ENCODE measurements at regions not wholly inside any gene's neighbourhood (a gene's known extent, or its start where the extent isn't known, plus 50 kb on each side); places are given as distances from the start of the nearest gene placed in this dataset.

GRCh38 chr11:116193321-116194131 lies 579.3 kb downstream of the BUD13 start:
- H3K9me3 ChIP-seq, result no peaks in the 10 kb centered on the region
- no peak for FAIRE-seq
- POLR2A ChIA-PET, result no interaction called here
- TF ChIP-seq EHMT2 (IDR thresholded peaks at IDR 0.05; ENCODE audit: low read depth), result no peak
- TF ChIP-seq HEYL (CRISPR knock-in tag; IDR thresholded peaks at IDR 0.05), result no peak
- no peak for TF ChIP-seq HMGXB4 (CRISPR knock-in tag; IDR thresholded peaks at IDR 0.05; ENCODE audit: borderline replicate concordance)
- no peak for TF ChIP-seq JUNB (IDR thresholded peaks at IDR 0.05)
- TF ChIP-seq RFX5 (IDR thresholded peaks at IDR 0.05), result no peak
- TF ChIP-seq TP53 (CRISPR knock-in tag; IDR thresholded peaks at IDR 0.05), result no peak
- no peak for TF ChIP-seq MAX (IDR thresholded peaks at IDR 0.05)
- no peak for TF ChIP-seq USF2 (IDR thresholded peaks at IDR 0.05)
- TF ChIP-seq POLR2AphosphoS2 (conservative IDR thresholded peaks at IDR 0.05; ENCODE audit: low read length), result no peak
- no peak for TF ChIP-seq MYC (IDR thresholded peaks at IDR 0.05; ENCODE audit: borderline replicate concordance, low read length)
- no peak for TF ChIP-seq RNF2 (IDR thresholded peaks at IDR 0.05; ENCODE audit: borderline replicate concordance, low read depth)
- TF ChIP-seq ESRRA (IDR thresholded peaks at IDR 0.05; ENCODE audit: borderline replicate concordance, low read length), result no peak
- no peak for TF ChIP-seq ZC3H11A (IDR thresholded peaks at IDR 0.05)
- TF ChIP-seq JUN (IDR thresholded peaks at IDR 0.05), result no peak
- TF ChIP-seq TFCP2L1 (CRISPR knock-in tag; IDR thresholded peaks at IDR 0.05), result no peak
- no peak for TF ChIP-seq RAD21 (conservative IDR thresholded peaks at IDR 0.05 in 1 of 2, IDR thresholded peaks at IDR 0.05 in 1 of 2)
- no peak for TF ChIP-seq MAZ (IDR thresholded peaks at IDR 0.05; ENCODE audit: borderline replicate concordance, low read depth, low read length)
- no peak for TF ChIP-seq MAFK (IDR thresholded peaks at IDR 0.05; ENCODE audit: partially characterized antibody)
- no peaks in the 10 kb centered on the region for H3K4me1 ChIP-seq
- ATAC-seq, result peak; percentile 39 to 74; a peak in 3 of 6 replicates
- DNase-seq (ENCODE audit: low read depth in 1 of 2, low spot score in 1 of 2), result peak; percentile 2 to 15
- H3K27ac ChIP-seq, result no peak overlapping the region
- CTCF ChIA-PET, result interaction anchor here (0.6 to 0.8 kb wide), 2 partner anchors 23 to 940 kb away, joined by 3 read pairs; no protein-coding TSS in a partner anchor
- H3K4me2 ChIP-seq, result peak overlapping the region; percentile 68
- H3K4me3 ChIP-seq, result peak overlapping the region; percentile 26; the same call in 2 of the 3 replicates
- WGBS (ENCODE audit: missing lambda C conversion rate), result 13% methylated on average over 25 of the region's 34 CpGs

- no peaks in the 10 kb centered on the region for H3K9me3 ChIP-seq
- CTCF ChIA-PET, result no interaction called here
- no peak for FAIRE-seq
- peak overlapping the region; percentile 68 for H3K4me2 ChIP-seq
- ATAC-seq, result no peak
- no peak for DNase-seq (ENCODE audit: low read depth in 1 of 2, low spot score in 1 of 2)
- POLR2A ChIA-PET, result no interaction called here
- H3K4me3 ChIP-seq, result no peak overlapping the region
- no peak overlapping the region for H3K27ac ChIP-seq
- WGBS (ENCODE audit: missing lambda C conversion rate), result 17% methylated on average over 7 of the region's 12 CpGs
- no peaks in the 10 kb centered on the region for H3K4me1 ChIP-seq
- TF ChIP-seq FOSB (CRISPR knock-in tag; IDR thresholded peaks at IDR 0.05) (no peak), ZFP36 (IDR thresholded peaks at IDR 0.05; ENCODE audit: borderline replicate concordance, partially characterized antibody) (no peak), SMC3 (IDR thresholded peaks at IDR 0.05) (no peak), EP300 (IDR thresholded peaks at IDR 0.05) (no peak), PHF8 (IDR thresholded peaks at IDR 0.05; ENCODE audit: borderline replicate concordance, low read depth) (no peak), CHD4 (IDR thresholded peaks at IDR 0.05; ENCODE audit: borderline replicate concordance) (no peak), CTCF (IDR thresholded peaks at IDR 0.05) (no peak), BHLHE40 (IDR thresholded peaks at IDR 0.05; ENCODE audit: low read depth, low read length) (no peak), GATA3 (IDR thresholded peaks at IDR 0.05; ENCODE audit: borderline replicate concordance) (no peak), USF2 (IDR thresholded peaks at IDR 0.05) (no peak), RNF2 (IDR thresholded peaks at IDR 0.05; ENCODE audit: borderline replicate concordance, low read depth) (no peak), MAZ (IDR thresholded peaks at IDR 0.05; ENCODE audit: borderline replicate concordance, low read depth, low read length) (no peak), MAFK (IDR thresholded peaks at IDR 0.05; ENCODE audit: partially characterized antibody) (no peak), HOXA7 (CRISPR knock-in tag; IDR thresholded peaks at IDR 0.05) (no peak), MAX (IDR thresholded peaks at IDR 0.05) (no peak)
Measured at GRCh38 chr11:116192509-116193210, 580.1 kb downstream of the BUD13 start.
